Vagina (tissue), 1 donor: ENCODE measurements at regions not wholly inside any gene's neighbourhood (a gene's known extent, or its start where the extent isn't known, plus 50 kb on each side); places are given as distances from the start of the nearest gene placed in this dataset. TPM values are rescaled to one million over a fixed set of nuclear protein-coding genes. Genes with fewer than 3 reads are reported as not detected.

Experiments
- small RNA-seq: library from RNA; depleted of rRNA; stranded (forward); fragments of <200 nt; gene quantifications from one replicate; pipeline ENCODE3, GENCODE V24; 2016

Small RNAs in the stretch of these regions (small RNA-seq; reads per million reads assigned to genes)
- not detected for gene MRPL57P8
